Adrenal gland (tissue), 5 donors: ENCODE measurements at regions not wholly inside any gene's neighbourhood (a gene's known extent, or its start where the extent isn't known, plus 50 kb on each side); places are given as distances from the start of the nearest gene placed in this dataset.
"Not testable (repeated sequence)": the region's sequence is repeated elsewhere in the genome, so short reads cannot be mapped to it uniquely, and the experiment has no call there.

Experiments
- POLR2A ChIP-seq, 2 donors: fragments of 450-650 bp; IDR thresholded peaks; one replicate each; pipeline ENCODE4 v1.6.1; 2017; ENCODE audit warnings: antibody characterized with exemption in 2 of 2, mild to moderate bottlenecking in 2 of 2, moderate library complexity in 1 of 2
- TF ChIP-seq, protein P1 (sequence below), 6 experiments: fragments of 450-650 bp in 4 of 6; fragments of 200-600 bp in 2 of 6; sonication (generic) in 1 of 6; IDR thresholded peaks; 1 replicate in 5 of 6; 2 replicates in 1 of 6; pipeline versions ENCODE4 v1.5.1 to v1.8.0; 2016 to 2021; ENCODE audit warnings: antibody characterized with exemption in 6 of 6, mild to moderate bottlenecking in 2 of 6, moderate library complexity in 1 of 6
- donor health status: DM: no; HTN: no; CAD: no.

DNA sequence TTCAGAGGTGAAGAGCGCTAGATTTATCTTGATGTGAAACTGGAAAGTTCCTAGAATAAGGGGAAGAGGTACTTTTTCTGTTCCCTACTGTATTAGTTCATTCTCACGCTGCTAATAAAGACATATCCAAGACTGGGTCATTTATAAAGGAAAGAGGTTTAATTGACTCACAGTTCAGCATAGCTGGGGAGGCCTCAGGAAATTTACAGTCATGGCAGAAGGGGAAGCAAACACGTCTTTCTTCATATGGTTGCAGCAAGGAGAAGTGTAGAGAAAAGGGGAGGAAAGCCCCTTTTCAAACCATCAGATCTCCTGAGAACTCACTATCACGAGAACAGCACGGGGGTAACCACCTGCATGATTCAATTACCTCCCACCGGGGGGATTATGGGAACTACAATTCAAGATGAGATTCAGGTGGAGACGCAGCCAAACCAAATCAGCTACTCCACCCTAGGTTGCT lies 99.8 kb upstream of the MPP7 start:
- TF ChIP-seq, protein P1, sequence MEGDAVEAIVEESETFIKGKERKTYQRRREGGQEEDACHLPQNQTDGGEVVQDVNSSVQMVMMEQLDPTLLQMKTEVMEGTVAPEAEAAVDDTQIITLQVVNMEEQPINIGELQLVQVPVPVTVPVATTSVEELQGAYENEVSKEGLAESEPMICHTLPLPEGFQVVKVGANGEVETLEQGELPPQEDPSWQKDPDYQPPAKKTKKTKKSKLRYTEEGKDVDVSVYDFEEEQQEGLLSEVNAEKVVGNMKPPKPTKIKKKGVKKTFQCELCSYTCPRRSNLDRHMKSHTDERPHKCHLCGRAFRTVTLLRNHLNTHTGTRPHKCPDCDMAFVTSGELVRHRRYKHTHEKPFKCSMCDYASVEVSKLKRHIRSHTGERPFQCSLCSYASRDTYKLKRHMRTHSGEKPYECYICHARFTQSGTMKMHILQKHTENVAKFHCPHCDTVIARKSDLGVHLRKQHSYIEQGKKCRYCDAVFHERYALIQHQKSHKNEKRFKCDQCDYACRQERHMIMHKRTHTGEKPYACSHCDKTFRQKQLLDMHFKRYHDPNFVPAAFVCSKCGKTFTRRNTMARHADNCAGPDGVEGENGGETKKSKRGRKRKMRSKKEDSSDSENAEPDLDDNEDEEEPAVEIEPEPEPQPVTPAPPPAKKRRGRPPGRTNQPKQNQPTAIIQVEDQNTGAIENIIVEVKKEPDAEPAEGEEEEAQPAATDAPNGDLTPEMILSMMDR (IDR thresholded peaks at IDR 0.05): not testable (repeated sequence)
- not testable (repeated sequence) for TF ChIP-seq POLR2A (IDR thresholded peaks at IDR 0.05)
